Ascending aorta (tissue), 2 donors: ENCODE measurements at regions not wholly inside any gene's neighbourhood (a gene's known extent, or its start where the extent isn't known, plus 50 kb on each side); places are given as distances from the start of the nearest gene placed in this dataset.

ENCODE experiments used
- DNase-seq, 2 donors: peaks; one replicate each; pipeline ENCODE4 v3.0.0-alpha.2; 2019; ENCODE audit warnings: low spot score in 2 of 2
- H3K27ac ChIP-seq, 2 donors: fragments of 200-600 bp; sonication (generic); one replicate each; pipeline ENCODE4 v1.5.1; 2016 to 2017; ENCODE audit warnings: mild to moderate bottlenecking in 1 of 2
- H3K27me3 ChIP-seq: fragments of 200-600 bp; sonication (generic); one replicate; pipeline ENCODE4 v1.5.1; 2017
- H3K36me3 ChIP-seq, 2 donors: fragments of 200-600 bp; sonication (generic); one replicate each; pipeline ENCODE4 v1.5.1; 2016
- H3K4me1 ChIP-seq, 2 donors: fragments of 200-600 bp; sonication (generic); one replicate each; pipeline ENCODE4 v1.5.1; 2016 to 2017; ENCODE audit warnings: mild to moderate bottlenecking in 1 of 2
- H3K4me3 ChIP-seq, 2 donors: fragments of 200-600 bp; sonication (generic); one replicate each; pipeline ENCODE4 v1.5.1; 2016 to 2017; ENCODE audit warnings: mild to moderate bottlenecking in 1 of 2
- H3K9me3 ChIP-seq, 2 donors: fragments of 200-600 bp; sonication (generic); one replicate each; pipeline ENCODE4 v1.5.1; 2016
- intact Hi-C: fragments of 100-400 bp; cut with DNase I; formaldehyde crosslinking; loops from one replicate; pipeline ENCODE4 v1.15.1; 2023
- TF ChIP-seq, protein P1 (sequence below), 3 experiments: fragments of 200-600 bp in 2 of 3; fragments of 450-650 bp in 1 of 3; sonication (generic) in 2 of 3; IDR thresholded peaks; one replicate each; pipeline ENCODE4 v1.5.1; 2016 to 2019; ENCODE audit warnings: antibody characterized with exemption in 3 of 3, mild to moderate bottlenecking in 1 of 3, moderate library complexity in 1 of 3

DNA sequence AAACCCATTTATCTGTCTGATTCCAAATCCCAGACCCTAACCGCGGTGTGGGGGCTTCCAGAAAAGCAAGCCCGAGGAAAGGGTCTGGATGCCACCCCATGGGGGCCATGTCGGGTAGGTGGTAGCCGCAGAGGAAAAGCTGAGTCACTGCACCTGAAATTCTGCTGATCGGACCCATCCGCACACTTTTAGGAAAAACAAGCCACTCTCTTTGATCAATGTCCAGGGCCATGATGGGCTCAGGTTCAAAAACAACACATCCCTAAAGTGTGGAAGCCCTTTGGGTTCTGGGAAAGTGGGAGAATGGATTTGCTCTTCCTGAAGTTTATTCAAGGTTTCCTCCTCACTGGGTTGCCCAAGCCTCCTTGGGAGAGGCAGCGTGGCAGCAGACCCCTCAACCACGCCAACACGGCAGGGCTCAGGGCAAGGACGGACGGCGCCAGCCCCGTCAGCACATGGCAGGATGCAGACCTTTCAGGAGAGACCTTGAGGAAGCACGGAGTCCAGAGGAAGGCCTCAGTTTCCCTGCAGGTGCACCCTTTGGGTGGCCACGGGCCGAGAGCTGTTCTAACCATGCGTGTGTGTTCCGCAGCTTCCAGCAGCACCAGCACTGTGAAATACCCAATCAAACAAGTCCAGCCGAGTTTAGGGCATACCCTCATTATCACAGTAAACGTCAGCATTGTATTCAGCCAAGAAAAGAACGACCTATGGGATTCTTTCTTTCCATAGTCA lies 367.0 kb downstream of the FOXL1 start:
- H3K4me3 ChIP-seq, result no peak overlapping the region
- no peak for DNase-seq
- H3K27ac ChIP-seq, result no peak overlapping the region
- peaks cover 0 to 5% of the 10 kb centered on the region in 2 donors for H3K4me1 ChIP-seq
- TF ChIP-seq, protein P1, sequence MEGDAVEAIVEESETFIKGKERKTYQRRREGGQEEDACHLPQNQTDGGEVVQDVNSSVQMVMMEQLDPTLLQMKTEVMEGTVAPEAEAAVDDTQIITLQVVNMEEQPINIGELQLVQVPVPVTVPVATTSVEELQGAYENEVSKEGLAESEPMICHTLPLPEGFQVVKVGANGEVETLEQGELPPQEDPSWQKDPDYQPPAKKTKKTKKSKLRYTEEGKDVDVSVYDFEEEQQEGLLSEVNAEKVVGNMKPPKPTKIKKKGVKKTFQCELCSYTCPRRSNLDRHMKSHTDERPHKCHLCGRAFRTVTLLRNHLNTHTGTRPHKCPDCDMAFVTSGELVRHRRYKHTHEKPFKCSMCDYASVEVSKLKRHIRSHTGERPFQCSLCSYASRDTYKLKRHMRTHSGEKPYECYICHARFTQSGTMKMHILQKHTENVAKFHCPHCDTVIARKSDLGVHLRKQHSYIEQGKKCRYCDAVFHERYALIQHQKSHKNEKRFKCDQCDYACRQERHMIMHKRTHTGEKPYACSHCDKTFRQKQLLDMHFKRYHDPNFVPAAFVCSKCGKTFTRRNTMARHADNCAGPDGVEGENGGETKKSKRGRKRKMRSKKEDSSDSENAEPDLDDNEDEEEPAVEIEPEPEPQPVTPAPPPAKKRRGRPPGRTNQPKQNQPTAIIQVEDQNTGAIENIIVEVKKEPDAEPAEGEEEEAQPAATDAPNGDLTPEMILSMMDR (IDR thresholded peaks at IDR 0.05), result no peak
- no peaks in the 10 kb centered on the region for H3K27me3 ChIP-seq
- intact Hi-C loops, result no loop called here
- H3K9me3 ChIP-seq, result no peaks in the 10 kb centered on the region
- no peaks in the 10 kb centered on the region for H3K36me3 ChIP-seq

DNA sequence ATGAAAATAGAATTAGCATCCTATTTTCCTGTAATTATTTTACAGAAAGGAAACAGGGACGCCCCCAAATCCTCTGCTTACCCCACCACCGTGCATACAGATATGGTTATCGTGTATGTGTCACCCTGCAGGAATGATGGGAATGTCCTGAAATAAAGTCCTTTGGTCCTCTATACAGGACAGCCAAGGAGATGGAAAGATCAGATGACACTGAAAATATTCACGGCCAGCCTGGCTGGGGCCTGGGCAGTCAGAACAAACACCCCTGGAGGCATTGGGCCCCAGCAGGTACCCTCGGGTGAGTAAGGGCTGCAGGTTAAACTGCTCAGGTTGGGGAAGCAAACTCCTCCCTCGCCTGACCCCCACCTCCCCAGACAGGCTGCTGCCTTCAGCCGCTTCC lies 368.0 kb downstream of the FOXL1 start:
- Histone ChIP-seq H3K4me1 (peaks cover 0 to 5% of the 10 kb centered on the region in 2 donors), H3K27ac (no peak overlapping the region), H3K9me3 (no peaks in the 10 kb centered on the region), H3K27me3 (no peaks in the 10 kb centered on the region), H3K36me3 (no peaks in the 10 kb centered on the region), H3K4me3 (no peak overlapping the region)
- TF ChIP-seq, protein P1 (IDR thresholded peaks at IDR 0.05), result no peak
- DNase-seq, result no peak
- intact Hi-C loops, result no loop called here

DNA sequence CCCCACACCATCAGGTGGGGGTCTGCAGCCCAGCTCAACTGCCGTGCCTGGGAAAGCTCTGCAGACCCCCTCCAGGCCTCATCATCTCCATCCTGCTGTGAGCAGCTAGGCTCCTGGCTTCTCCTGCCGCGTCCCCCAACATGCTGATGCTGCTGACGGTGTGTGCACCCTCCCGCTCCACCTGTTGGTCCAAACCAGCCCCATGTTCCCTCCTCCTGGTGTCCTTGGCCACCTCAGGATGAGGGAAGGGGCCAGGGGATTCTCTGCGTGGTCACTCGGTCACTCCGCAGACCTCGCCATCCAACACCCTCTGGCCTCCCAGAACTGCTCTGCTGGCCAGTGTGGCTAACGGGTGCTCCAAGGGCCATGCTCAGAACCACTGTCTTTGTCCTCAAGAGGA lies 368.6 kb downstream of the FOXL1 start:
- no peak for DNase-seq
- Histone ChIP-seq H3K27ac (no peak overlapping the region), H3K4me1 (peaks cover 0 to 5% of the 10 kb centered on the region in 2 donors), H3K9me3 (no peaks in the 10 kb centered on the region), H3K4me3 (no peak overlapping the region), H3K36me3 (no peaks in the 10 kb centered on the region), H3K27me3 (no peaks in the 10 kb centered on the region)
- intact Hi-C loops, result no loop called here
- TF ChIP-seq, protein P1 (IDR thresholded peaks at IDR 0.05), result no peak

DNA sequence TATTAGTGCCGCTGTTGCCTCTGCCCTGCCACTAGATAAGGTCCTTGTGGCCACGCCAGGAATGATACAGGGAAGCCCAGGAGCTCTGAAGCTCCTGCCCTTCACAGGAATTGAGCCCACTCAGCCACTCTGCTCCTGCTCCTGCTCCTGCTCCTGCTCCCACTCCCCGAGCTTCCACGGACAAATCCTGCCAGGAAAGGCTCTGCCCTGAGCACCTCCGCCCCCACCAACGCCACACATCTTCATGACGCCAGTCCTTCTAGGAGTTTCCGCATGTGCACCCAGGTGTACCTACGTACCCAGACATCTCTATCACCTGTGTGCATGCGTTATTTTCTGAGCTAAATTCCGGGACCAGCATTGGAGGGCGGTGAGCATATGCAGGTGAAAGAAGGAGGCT lies 369.1 kb downstream of the C16orf95 start:
- intact Hi-C loops, result no loop called here
- H3K27ac ChIP-seq, result no peak overlapping the region
- H3K4me1 ChIP-seq, result peaks cover 0 to 2% of the 10 kb centered on the region in 2 donors
- DNase-seq, result no peak
- no peaks in the 10 kb centered on the region for H3K9me3 ChIP-seq
- TF ChIP-seq, protein P1 (IDR thresholded peaks at IDR 0.05), result no peak
- no peak overlapping the region for H3K4me3 ChIP-seq
- H3K27me3 ChIP-seq, result no peaks in the 10 kb centered on the region
- H3K36me3 ChIP-seq, result no peaks in the 10 kb centered on the region

DNA sequence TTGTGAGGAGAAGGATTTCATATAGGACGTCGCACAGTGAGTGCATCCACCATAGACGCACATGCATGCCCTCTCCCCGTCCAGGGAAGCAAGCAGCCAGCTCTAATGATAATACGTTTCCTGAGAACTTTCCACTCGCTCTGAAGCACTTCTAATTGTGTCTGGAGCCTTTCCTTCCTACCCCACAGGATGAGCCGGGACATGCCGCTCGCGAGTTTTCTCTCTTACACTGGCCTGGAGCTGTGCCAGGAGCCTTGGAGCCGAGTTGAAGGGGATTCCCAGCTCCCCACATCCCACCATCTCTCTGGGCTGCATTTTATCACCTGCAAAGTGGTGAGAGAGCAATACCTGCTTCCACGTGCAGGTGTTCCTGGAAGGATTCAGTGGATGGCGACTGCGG lies 368.1 kb downstream of the C16orf95 start:
- no peak overlapping the region for H3K27ac ChIP-seq
- TF ChIP-seq, protein P1 (IDR thresholded peaks at IDR 0.05), result no peak
- no peaks in the 10 kb centered on the region for H3K9me3 ChIP-seq
- intact Hi-C loops, result no loop called here
- H3K36me3 ChIP-seq, result no peaks in the 10 kb centered on the region
- peaks cover 0 to 2% of the 10 kb centered on the region in 2 donors for H3K4me1 ChIP-seq
- no peak overlapping the region for H3K4me3 ChIP-seq
- no peaks in the 10 kb centered on the region for H3K27me3 ChIP-seq
- no peak for DNase-seq
